HUDEP-2 (cell line): ENCODE measurements at regions not wholly inside any gene's neighbourhood (a gene's known extent, or its start where the extent isn't known, plus 50 kb on each side); places are given as distances from the start of the nearest gene placed in this dataset.
"Not testable (repeated sequence)": the region's sequence is repeated elsewhere in the genome, so short reads cannot be mapped to it uniquely, and the experiment has no call there.

Experiments used
- DNase-seq, 76 experiments: peaks; one replicate each; lab custom pipeline; 2025; ENCODE audit not compliant: unreplicated experiment in 76 of 76; lab: John Stamatoyannopoulos, UW

- not testable (repeated sequence) for DNase-seq
Measured at GRCh38 chr10:42533866-42534265, 104.5 kb downstream of the ZNF33B start.

GRCh38 chr10:42532996-42533395 is 105.4 kb downstream of the ZNF33B start:
- DNase-seq = no peak

- no peak for DNase-seq
Measured at GRCh38 chr10:42523098-42523497, 115.3 kb downstream of the ZNF33B start.

- no peak for DNase-seq
Measured at GRCh38 chr10:42519761-42520460, 118.5 kb downstream of the ZNF33B start.

GRCh38 chr10:42519079-42519478 is 119.3 kb downstream of the ZNF33B start:
- no peak for DNase-seq

GRCh38 chr10:42513921-42514320 is 124.4 kb downstream of the ZNF33B start:
- no peak for DNase-seq

GRCh38 chr10:42491801-42492200 is 146.6 kb downstream of the ZNF33B start:
- no peak for DNase-seq

GRCh38 chr10:42491001-42491592 is 147.3 kb downstream of the ZNF33B start:
- no peak for DNase-seq

GRCh38 chr10:42490368-42490767 is 148.0 kb downstream of the ZNF33B start:
- no peak for DNase-seq

GRCh38 chr10:42488416-42488815 is 150.0 kb downstream of the ZNF33B start:
- no peak for DNase-seq

GRCh38 chr10:42482411-42482810 is 156.0 kb downstream of the ZNF33B start:
- DNase-seq = no peak

- no peak for DNase-seq
Measured at GRCh38 chr10:42479057-42479456, 159.3 kb downstream of the ZNF33B start.

GRCh38 chr10:42477170-42477569 is 161.2 kb downstream of the ZNF33B start:
- DNase-seq = no peak

- DNase-seq = no peak
Measured at GRCh38 chr10:42476101-42476500, 162.3 kb downstream of the ZNF33B start.

GRCh38 chr10:42475168-42476098 is 162.9 kb downstream of the ZNF33B start:
- no peak for DNase-seq

- DNase-seq = no peak
Measured at GRCh38 chr10:42454313-42454712, 184.1 kb downstream of the ZNF33B start.

GRCh38 chr10:42431095-42431494 is 207.3 kb downstream of the ZNF33B start:
- DNase-seq = no peak

- peak in 7 of 76 experiments; percentile 0 to 7 (median 2) for DNase-seq
Measured at GRCh38 chr10:42428534-42428933, 209.8 kb downstream of the ZNF33B start.

- DNase-seq = no peak
Measured at GRCh38 chr10:42422911-42423310, 215.5 kb downstream of the ZNF33B start.

GRCh38 chr10:42421812-42422211 is 216.6 kb downstream of the ZNF33B start:
- no peak for DNase-seq

- no peak for DNase-seq
Measured at GRCh38 chr10:42419789-42420188, 218.6 kb downstream of the ZNF33B start.
